HepG2 (cell line): ENCODE measurements at regions not wholly inside any gene's neighbourhood (a gene's known extent, or its start where the extent isn't known, plus 50 kb on each side); places are given as distances from the start of the nearest gene placed in this dataset.

Experiments used
- GFI1 ChIP-seq: sonication (generic); formaldehyde crosslinking; IDR thresholded peaks from 2 replicates; pipeline ENCODE4 v1.5.0; 2020; ENCODE audit warnings: missing genetic modification reagents, mild to moderate bottlenecking, borderline replicate concordance
- LCORL ChIP-seq, 2 experiments: fragments of 450-650 bp in 1 of 2; sonication (generic) in 1 of 2; formaldehyde crosslinking in 1 of 2; IDR thresholded peaks; 2 replicates each; pipeline versions ENCODE4 v1.5.0 to v1.6.1; 2017 to 2020; ENCODE audit warnings: antibody characterized with exemption in 1 of 2, missing genetic modification reagents in 1 of 2
- MAFG ChIP-seq: sonication (generic); formaldehyde crosslinking; IDR thresholded peaks from 2 replicates; pipeline ENCODE4 v1.5.1; 2020; ENCODE audit warnings: mild to moderate bottlenecking, missing genetic modification reagents
- MED1 ChIP-seq: sonication (generic); formaldehyde crosslinking; IDR thresholded peaks from 2 replicates; pipeline ENCODE4 v1.4.0; 2020; ENCODE audit warnings: missing genetic modification reagents
- NCOR1 ChIP-seq: fragments of 200-600 bp; sonication (generic); IDR thresholded peaks from 2 replicates; pipeline ENCODE4 v1.7.0; 2017; ENCODE audit warnings: antibody characterized with exemption, low read length, borderline replicate concordance
- SAP130 ChIP-seq: IDR thresholded peaks from 2 replicates; pipeline ENCODE4 v1.6.1; 2016; ENCODE audit warnings: low read depth
- SNAPC2 ChIP-seq: sonication (generic); formaldehyde crosslinking; IDR thresholded peaks from 2 replicates; pipeline ENCODE4 v1.8.1; 2022; ENCODE audit warnings: mild to moderate bottlenecking, missing genetic modification reagents
- ZFYVE20 ChIP-seq: sonication (generic); formaldehyde crosslinking; IDR thresholded peaks from 2 replicates; pipeline ENCODE4 v1.8.0; 2023; ENCODE audit warnings: low read depth, mild to moderate bottlenecking, moderate library complexity, missing genetic modification reagents, borderline replicate concordance
- ZNF143 ChIP-seq: sonication (generic); formaldehyde crosslinking; IDR thresholded peaks from 2 replicates; pipeline ENCODE4 v1.4.0; 2020; ENCODE audit warnings: missing genetic modification reagents
- ZNF224 ChIP-seq: sonication (generic); formaldehyde crosslinking; IDR thresholded peaks from 2 replicates; pipeline ENCODE4 v1.5.0; 2020; ENCODE audit warnings: mild to moderate bottlenecking, missing genetic modification reagents
- ZNF292 ChIP-seq: sonication (generic); formaldehyde crosslinking; IDR thresholded peaks from 2 replicates; pipeline ENCODE4 v1.8.1; 2022; ENCODE audit warnings: mild to moderate bottlenecking, low read depth, missing genetic modification reagents, borderline replicate concordance
- ZNF747 ChIP-seq: sonication (generic); formaldehyde crosslinking; IDR thresholded peaks from 2 replicates; pipeline ENCODE4 v1.8.1; 2023; ENCODE audit warnings: missing genetic modification reagents, mild to moderate bottlenecking, borderline replicate concordance
- ZNF790 ChIP-seq: sonication (generic); formaldehyde crosslinking; IDR thresholded peaks from 2 replicates; pipeline ENCODE4 v1.8.0; 2022; ENCODE audit warnings: missing genetic modification reagents, mild to moderate bottlenecking, borderline replicate concordance
- TF ChIP-seq, protein P1 (sequence below): sonication (generic); formaldehyde crosslinking; IDR thresholded peaks from 2 replicates; pipeline ENCODE4 v1.8.1; 2022; ENCODE audit warnings: low read depth, mild to moderate bottlenecking, missing genetic modification reagents
- TF ChIP-seq, protein P2 (sequence below): sonication (generic); formaldehyde crosslinking; IDR thresholded peaks from 2 replicates; pipeline ENCODE4 v1.5.1; 2020; ENCODE audit warnings: missing genetic modification reagents, mild to moderate bottlenecking, borderline replicate concordance
- TF ChIP-seq, protein P3 (sequence below): sonication (generic); formaldehyde crosslinking; IDR thresholded peaks from 2 replicates; pipeline ENCODE4 v1.8.1; 2023; ENCODE audit warnings: mild to moderate bottlenecking, missing genetic modification reagents
- TF ChIP-seq, protein P4 (sequence below): sonication (generic); formaldehyde crosslinking; IDR thresholded peaks from 2 replicates; pipeline ENCODE4 v1.5.1; 2020; ENCODE audit warnings: mild to moderate bottlenecking, moderate library complexity, missing genetic modification reagents
- TF ChIP-seq, protein P5 (sequence below): sonication (generic); formaldehyde crosslinking; IDR thresholded peaks from 2 replicates; pipeline ENCODE4 v1.5.0; 2020; ENCODE audit warnings: missing genetic modification reagents

DNA sequence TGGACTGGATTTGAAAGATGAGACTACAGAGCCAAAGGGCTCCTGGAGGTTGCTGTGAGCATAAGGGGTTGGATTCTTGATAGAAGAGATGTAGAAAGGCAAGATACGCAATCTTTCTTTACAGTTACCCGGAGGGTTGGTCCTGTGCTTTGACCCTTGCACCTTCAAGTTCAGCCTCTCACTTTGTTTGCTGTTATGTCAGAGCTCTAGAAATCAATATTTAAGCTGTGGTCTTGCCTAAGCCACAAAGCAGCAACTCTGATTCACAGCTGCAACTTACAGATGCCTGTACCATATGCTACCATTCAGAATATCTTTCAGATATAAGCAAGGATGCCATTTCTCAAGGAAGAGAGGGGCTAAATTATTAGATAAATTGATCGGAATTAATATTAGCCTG is 943.1 kb upstream of the LRRTM1 start (continued):
- no peak for TF ChIP-seq ZNF790
- TF ChIP-seq, protein P1, sequence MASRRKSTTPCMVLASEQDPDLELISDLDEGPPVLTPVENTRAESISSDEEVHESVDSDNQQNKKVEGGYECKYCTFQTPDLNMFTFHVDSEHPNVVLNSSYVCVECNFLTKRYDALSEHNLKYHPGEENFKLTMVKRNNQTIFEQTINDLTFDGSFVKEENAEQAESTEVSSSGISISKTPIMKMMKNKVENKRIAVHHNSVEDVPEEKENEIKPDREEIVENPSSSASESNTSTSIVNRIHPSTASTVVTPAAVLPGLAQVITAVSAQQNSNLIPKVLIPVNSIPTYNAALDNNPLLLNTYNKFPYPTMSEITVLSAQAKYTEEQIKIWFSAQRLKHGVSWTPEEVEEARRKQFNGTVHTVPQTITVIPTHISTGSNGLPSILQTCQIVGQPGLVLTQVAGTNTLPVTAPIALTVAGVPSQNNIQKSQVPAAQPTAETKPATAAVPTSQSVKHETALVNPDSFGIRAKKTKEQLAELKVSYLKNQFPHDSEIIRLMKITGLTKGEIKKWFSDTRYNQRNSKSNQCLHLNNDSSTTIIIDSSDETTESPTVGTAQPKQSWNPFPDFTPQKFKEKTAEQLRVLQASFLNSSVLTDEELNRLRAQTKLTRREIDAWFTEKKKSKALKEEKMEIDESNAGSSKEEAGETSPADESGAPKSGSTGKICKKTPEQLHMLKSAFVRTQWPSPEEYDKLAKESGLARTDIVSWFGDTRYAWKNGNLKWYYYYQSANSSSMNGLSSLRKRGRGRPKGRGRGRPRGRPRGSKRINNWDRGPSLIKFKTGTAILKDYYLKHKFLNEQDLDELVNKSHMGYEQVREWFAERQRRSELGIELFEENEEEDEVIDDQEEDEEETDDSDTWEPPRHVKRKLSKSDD = 0 out of 2 replicates have a peak, but pooled peaks have one; percentile 56
- TF ChIP-seq, protein P2, sequence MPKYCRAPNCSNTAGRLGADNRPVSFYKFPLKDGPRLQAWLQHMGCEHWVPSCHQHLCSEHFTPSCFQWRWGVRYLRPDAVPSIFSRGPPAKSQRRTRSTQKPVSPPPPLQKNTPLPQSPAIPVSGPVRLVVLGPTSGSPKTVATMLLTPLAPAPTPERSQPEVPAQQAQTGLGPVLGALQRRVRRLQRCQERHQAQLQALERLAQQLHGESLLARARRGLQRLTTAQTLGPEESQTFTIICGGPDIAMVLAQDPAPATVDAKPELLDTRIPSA (CRISPR knock-in tag) = no peak
- no peak for TF ChIP-seq ZNF143 (CRISPR knock-in tag)
- TF ChIP-seq SAP130 (CRISPR knock-in tag) = no peak
- no peak for TF ChIP-seq ZNF747 (CRISPR knock-in tag)
- 0 out of 2 replicates have a peak, but pooled peaks have one; percentile 22 for TF ChIP-seq MED1 (CRISPR knock-in tag)
- no peak for TF ChIP-seq SNAPC2 (CRISPR knock-in tag)
- peak; percentile 45; the same call in 1 of the 2 replicates for TF ChIP-seq NCOR1
- no peak for TF ChIP-seq ZNF224
- TF ChIP-seq ZFYVE20 = no peak
- TF ChIP-seq ZNF292 (CRISPR knock-in tag) = peak; percentile 66; the same call in 1 of the 2 replicates
- TF ChIP-seq MAFG (CRISPR knock-in tag) = no peak
- TF ChIP-seq, protein P3, sequence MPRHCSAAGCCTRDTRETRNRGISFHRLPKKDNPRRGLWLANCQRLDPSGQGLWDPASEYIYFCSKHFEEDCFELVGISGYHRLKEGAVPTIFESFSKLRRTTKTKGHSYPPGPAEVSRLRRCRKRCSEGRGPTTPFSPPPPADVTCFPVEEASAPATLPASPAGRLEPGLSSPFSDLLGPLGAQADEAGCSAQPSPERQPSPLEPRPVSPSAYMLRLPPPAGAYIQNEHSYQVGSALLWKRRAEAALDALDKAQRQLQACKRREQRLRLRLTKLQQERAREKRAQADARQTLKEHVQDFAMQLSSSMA (CRISPR knock-in tag) = no peak
- TF ChIP-seq, protein P4, sequence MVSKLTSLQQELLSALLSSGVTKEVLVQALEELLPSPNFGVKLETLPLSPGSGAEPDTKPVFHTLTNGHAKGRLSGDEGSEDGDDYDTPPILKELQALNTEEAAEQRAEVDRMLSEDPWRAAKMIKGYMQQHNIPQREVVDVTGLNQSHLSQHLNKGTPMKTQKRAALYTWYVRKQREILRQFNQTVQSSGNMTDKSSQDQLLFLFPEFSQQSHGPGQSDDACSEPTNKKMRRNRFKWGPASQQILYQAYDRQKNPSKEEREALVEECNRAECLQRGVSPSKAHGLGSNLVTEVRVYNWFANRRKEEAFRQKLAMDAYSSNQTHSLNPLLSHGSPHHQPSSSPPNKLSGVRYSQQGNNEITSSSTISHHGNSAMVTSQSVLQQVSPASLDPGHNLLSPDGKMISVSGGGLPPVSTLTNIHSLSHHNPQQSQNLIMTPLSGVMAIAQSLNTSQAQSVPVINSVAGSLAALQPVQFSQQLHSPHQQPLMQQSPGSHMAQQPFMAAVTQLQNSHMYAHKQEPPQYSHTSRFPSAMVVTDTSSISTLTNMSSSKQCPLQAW (CRISPR knock-in tag) = no peak
- TF ChIP-seq, protein P5, sequence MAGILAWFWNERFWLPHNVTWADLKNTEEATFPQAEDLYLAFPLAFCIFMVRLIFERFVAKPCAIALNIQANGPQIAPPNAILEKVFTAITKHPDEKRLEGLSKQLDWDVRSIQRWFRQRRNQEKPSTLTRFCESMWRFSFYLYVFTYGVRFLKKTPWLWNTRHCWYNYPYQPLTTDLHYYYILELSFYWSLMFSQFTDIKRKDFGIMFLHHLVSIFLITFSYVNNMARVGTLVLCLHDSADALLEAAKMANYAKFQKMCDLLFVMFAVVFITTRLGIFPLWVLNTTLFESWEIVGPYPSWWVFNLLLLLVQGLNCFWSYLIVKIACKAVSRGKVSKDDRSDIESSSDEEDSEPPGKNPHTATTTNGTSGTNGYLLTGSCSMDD (CRISPR knock-in tag) = no peak
- TF ChIP-seq GFI1 = peak; percentile 79
- no peak for TF ChIP-seq LCORL (IDR thresholded peaks at IDR 0.05)
- no peak for TF ChIP-seq LCORL (CRISPR knock-in tag; IDR thresholded peaks at IDR 0.05)
